ENCODE measurements at regions not wholly inside any gene's neighbourhood (a gene's known extent, or its start where the extent isn't known, plus 50 kb on each side); places are given as distances from the start of the nearest gene placed in this dataset.

DNA sequence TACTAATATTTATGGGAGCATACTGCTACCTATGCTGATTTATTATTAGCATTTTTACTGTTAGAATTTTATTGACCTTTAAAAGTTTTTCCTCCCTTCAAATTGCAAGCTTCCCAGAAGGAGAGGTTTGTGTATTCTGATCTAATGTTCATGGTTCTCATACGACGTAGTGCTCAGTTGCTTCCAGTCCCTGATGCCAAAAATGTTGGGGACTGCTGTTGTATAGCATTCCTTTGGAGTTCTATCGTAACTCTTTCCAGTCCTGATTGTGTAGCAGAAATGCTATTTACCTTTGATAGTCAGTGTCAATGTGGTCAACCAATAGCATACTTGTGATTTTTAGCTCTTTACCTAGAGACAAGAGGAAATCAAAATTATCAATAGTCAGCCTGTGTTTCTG, 69.5 kb upstream of the ZSWIM2 start:
- peak; percentile 16 for DNase-seq (ENCODE audit: low read depth, low spot score)
- H3K4me3 ChIP-seq (ENCODE audit: low read depth, low read length): no peak overlapping the region
- TF ChIP-seq, protein P1, sequence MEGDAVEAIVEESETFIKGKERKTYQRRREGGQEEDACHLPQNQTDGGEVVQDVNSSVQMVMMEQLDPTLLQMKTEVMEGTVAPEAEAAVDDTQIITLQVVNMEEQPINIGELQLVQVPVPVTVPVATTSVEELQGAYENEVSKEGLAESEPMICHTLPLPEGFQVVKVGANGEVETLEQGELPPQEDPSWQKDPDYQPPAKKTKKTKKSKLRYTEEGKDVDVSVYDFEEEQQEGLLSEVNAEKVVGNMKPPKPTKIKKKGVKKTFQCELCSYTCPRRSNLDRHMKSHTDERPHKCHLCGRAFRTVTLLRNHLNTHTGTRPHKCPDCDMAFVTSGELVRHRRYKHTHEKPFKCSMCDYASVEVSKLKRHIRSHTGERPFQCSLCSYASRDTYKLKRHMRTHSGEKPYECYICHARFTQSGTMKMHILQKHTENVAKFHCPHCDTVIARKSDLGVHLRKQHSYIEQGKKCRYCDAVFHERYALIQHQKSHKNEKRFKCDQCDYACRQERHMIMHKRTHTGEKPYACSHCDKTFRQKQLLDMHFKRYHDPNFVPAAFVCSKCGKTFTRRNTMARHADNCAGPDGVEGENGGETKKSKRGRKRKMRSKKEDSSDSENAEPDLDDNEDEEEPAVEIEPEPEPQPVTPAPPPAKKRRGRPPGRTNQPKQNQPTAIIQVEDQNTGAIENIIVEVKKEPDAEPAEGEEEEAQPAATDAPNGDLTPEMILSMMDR (IDR thresholded peaks at IDR 0.05; ENCODE audit: low read depth, low read length): no peak
- in situ Hi-C loops (cut with HindIII; ENCODE audit: low sequenced_read_pairs): no loop called here

DNA sequence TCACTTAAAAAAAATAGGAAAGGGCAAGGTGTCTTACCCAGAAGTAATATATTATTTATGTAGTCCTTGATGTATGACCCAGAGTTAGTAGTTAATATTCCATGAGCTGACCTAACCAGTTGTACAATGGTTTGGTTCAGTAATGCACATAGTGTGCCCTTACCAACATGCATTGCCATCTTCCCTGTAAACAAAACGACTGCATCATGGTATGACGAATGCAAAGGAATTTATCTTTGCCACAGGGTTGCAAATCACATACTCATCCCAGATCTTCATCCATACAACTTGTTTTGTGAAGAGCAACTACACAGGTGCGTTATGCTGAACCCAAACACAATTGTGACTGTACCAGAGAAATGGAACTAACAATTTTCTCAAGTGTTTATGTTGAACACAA, 68.9 kb upstream of the ZSWIM2 start:
- in situ Hi-C loops (cut with HindIII; ENCODE audit: low sequenced_read_pairs): no loop called here
- DNase-seq (ENCODE audit: low read depth, low spot score): no peak
- no peak overlapping the region for H3K4me3 ChIP-seq (ENCODE audit: low read depth, low read length)
- TF ChIP-seq, protein P1 (IDR thresholded peaks at IDR 0.05; ENCODE audit: low read depth, low read length): no peak

DNA sequence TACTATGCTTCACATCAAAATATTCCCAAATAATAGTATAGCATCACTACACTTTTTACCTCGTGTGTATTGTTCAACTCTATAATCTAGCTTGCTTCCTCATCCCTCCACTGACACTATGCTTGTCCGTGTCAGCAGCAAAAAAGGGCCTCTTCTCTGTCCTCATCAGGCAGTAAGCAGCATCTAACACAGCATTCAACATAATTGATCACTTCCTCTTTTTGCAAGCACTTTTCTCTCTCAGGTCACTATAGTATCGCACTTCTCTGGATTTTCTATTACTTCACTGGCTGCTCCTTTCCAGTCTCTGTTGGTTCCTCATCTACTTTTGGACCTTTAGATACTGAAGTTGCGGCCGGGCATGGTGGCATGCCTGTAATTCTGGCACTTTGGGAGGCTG, 64.9 kb upstream of the ZSWIM2 start:
- in situ Hi-C loops (cut with HindIII; ENCODE audit: low sequenced_read_pairs): no loop called here
- TF ChIP-seq, protein P1 (IDR thresholded peaks at IDR 0.05; ENCODE audit: low read depth, low read length): no peak
- no peak for DNase-seq (ENCODE audit: low read depth, low spot score)
- no peak overlapping the region for H3K4me3 ChIP-seq (ENCODE audit: low read depth, low read length)

DNA sequence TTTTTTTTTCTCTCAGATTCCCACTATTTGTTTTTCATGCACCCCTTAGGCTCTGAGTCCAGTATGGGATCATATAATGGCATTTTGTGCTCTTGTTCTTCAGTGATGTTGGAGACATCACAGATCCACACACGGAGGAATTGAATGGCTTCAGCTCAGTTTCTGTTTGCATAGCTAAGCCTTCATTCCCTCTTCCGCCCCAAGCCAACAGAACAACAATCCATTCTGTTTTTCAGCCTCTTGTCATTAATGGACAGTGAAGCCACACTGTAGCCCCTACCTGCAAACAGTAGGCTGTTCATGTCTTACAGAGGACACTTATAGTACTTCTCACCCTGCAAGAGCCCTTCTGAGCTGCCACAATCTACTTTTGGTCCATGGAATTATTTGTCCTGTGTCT, 64.0 kb upstream of the ZSWIM2 start:
- TF ChIP-seq, protein P1 (IDR thresholded peaks at IDR 0.05; ENCODE audit: low read depth, low read length): no peak
- in situ Hi-C loops (cut with HindIII; ENCODE audit: low sequenced_read_pairs): no loop called here
- no peak for DNase-seq (ENCODE audit: low read depth, low spot score)
- no peak overlapping the region for H3K4me3 ChIP-seq (ENCODE audit: low read depth, low read length)

DNA sequence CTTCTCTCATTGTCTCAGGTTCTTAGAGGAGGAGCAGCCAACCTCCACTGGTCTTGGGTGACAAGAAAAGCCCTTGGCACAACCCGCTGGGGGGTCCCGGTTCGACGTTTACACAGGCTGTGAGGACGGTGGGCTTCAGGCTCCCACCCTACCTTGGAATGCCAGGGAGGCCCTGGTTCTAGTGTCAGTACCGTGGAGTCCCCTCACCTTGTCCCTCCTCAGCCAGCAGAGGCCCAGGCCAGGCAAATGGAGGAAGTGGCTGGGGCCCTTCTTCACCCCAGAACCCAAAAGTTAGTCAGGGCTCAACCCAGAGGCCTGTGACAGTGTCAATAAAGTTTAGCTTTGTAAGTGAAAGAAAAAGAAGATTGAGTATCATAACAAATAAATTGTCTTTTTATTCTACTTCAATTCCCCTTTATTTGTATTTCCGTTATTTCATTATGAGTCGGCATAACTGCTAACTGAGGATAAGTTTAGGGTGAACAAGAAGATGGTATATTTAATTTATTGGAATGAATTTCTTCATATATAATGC, 62.6 kb upstream of the ZSWIM2 start:
- TF ChIP-seq, protein P1 (IDR thresholded peaks at IDR 0.05; ENCODE audit: low read depth, low read length): no peak
- no peak overlapping the region for H3K4me3 ChIP-seq (ENCODE audit: low read depth, low read length)
- no peak for DNase-seq (ENCODE audit: low read depth, low spot score)
- in situ Hi-C loops (cut with HindIII; ENCODE audit: low sequenced_read_pairs): no loop called here

DNA sequence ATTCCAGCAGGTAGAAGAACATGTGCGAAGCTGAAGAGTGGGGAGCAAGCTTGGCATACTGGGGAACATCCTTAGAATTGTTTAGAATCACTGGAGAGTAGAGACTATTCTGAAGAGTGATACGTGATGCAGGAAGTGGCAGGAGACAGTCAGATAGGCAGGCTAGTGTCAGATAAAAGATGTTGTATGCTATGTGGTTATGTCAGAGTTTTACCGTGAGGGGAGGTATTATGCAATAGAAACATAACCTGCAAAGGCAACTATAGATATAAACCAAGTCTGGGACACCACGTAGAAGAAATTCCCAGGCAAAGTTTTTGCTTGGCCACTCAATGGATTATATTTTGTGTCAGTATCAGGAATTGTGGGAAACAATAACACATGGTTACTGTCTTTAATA, 62.0 kb upstream of the ZSWIM2 start:
- TF ChIP-seq, protein P1 (IDR thresholded peaks at IDR 0.05; ENCODE audit: low read depth, low read length): no peak
- in situ Hi-C loops (cut with HindIII; ENCODE audit: low sequenced_read_pairs): no loop called here
- H3K4me3 ChIP-seq (ENCODE audit: low read depth, low read length): no peak overlapping the region
- DNase-seq (ENCODE audit: low read depth, low spot score): no peak

DNA sequence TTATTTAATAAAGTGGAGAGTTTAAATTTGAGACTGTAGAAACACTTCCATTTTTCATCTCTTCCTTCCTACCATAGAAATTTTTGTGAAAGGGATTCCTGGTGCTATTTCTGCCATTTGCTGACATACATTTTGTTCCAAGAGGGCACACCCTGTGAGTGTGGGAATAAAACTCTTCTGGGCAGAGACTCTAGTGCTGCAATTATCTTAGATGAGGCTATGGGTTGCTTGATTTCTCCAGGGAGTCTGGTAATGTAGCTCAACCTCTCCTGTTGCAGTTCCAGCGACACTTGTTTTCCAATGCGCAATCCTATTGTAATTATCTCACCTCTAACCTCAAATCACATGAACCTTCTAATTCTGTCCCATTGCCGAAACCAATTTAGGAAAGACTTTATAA, 60.1 kb upstream of the ZSWIM2 start:
- in situ Hi-C loops (cut with HindIII; ENCODE audit: low sequenced_read_pairs): no loop called here
- DNase-seq (ENCODE audit: low read depth, low spot score): no peak
- TF ChIP-seq, protein P1 (IDR thresholded peaks at IDR 0.05; ENCODE audit: low read depth, low read length): no peak
- no peak overlapping the region for H3K4me3 ChIP-seq (ENCODE audit: low read depth, low read length)
